ENCODE measurements at regions not wholly inside any gene's neighbourhood (a gene's known extent, or its start where the extent isn't known, plus 50 kb on each side); places are given as distances from the start of the nearest gene placed in this dataset.

DNA sequence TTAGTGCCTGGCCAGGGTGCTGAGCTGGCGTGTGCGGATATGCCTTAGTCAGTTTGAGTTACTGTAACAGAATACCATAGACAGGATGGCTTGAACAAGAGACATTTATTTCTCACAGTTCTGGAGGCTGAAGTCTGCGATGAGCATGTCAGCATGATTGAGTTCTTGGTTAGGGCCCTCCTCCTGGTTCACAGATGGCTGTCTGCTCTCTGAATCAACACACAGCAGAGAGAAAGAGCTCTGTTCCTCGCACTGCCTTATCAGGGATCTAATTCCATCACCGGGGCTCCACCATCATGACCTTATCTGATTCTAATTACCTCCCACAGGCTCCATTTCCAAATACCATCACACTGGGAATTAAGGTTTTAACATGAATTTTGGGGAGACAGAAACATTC lies 386.6 kb upstream of the DPH6 start:
- TF ChIP-seq SRF (IDR thresholded peaks at IDR 0.05; ENCODE audit: low read depth in 2 of 2, low read length in 2 of 2) (no peak), SREBF1 (IDR thresholded peaks at IDR 0.05; ENCODE audit: low read length) (no peak), CBFB (IDR thresholded peaks at IDR 0.05; ENCODE audit: low read depth) (no peak), POLR2A (IDR thresholded peaks at IDR 0.05; ENCODE audit: low read depth, low read length) (no peak), NR2F1 (conservative IDR thresholded peaks at IDR 0.05) (no peak), CBX3 (IDR thresholded peaks at IDR 0.05; ENCODE audit: borderline replicate concordance, low read depth) (no peak), RAD21 (IDR thresholded peaks at IDR 0.05; ENCODE audit: insufficient read depth, low read depth, low read length) (no peak), YBX1 (IDR thresholded peaks at IDR 0.05) (no peak), BMI1 (IDR thresholded peaks at IDR 0.05; ENCODE audit: borderline replicate concordance) (no peak), NR2C1 (IDR thresholded peaks at IDR 0.05) (no peak), SIN3A (IDR thresholded peaks at IDR 0.05; ENCODE audit: low read depth, low read length) (no peak)
- TF ChIP-seq, protein P1, sequence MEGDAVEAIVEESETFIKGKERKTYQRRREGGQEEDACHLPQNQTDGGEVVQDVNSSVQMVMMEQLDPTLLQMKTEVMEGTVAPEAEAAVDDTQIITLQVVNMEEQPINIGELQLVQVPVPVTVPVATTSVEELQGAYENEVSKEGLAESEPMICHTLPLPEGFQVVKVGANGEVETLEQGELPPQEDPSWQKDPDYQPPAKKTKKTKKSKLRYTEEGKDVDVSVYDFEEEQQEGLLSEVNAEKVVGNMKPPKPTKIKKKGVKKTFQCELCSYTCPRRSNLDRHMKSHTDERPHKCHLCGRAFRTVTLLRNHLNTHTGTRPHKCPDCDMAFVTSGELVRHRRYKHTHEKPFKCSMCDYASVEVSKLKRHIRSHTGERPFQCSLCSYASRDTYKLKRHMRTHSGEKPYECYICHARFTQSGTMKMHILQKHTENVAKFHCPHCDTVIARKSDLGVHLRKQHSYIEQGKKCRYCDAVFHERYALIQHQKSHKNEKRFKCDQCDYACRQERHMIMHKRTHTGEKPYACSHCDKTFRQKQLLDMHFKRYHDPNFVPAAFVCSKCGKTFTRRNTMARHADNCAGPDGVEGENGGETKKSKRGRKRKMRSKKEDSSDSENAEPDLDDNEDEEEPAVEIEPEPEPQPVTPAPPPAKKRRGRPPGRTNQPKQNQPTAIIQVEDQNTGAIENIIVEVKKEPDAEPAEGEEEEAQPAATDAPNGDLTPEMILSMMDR (IDR thresholded peaks at IDR 0.05 in 2 of 3, conservative IDR thresholded peaks at IDR 0.05 in 1 of 3; ENCODE audit: control insufficient read depth in 2 of 3, extremely low read depth in 1 of 3, insufficient read depth in 1 of 3, low read depth in 3 of 3, low read length in 3 of 3): no peak
- TF ChIP-seq, protein P2, sequence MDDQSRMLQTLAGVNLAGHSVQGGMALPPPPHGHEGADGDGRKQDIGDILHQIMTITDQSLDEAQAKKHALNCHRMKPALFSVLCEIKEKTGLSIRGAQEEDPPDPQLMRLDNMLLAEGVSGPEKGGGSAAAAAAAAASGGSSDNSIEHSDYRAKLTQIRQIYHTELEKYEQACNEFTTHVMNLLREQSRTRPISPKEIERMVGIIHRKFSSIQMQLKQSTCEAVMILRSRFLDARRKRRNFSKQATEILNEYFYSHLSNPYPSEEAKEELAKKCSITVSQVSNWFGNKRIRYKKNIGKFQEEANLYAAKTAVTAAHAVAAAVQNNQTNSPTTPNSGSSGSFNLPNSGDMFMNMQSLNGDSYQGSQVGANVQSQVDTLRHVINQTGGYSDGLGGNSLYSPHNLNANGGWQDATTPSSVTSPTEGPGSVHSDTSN (IDR thresholded peaks at IDR 0.05; ENCODE audit: insufficient replicate concordance, low read depth, low read length): no peak
- TF ChIP-seq, protein P3, sequence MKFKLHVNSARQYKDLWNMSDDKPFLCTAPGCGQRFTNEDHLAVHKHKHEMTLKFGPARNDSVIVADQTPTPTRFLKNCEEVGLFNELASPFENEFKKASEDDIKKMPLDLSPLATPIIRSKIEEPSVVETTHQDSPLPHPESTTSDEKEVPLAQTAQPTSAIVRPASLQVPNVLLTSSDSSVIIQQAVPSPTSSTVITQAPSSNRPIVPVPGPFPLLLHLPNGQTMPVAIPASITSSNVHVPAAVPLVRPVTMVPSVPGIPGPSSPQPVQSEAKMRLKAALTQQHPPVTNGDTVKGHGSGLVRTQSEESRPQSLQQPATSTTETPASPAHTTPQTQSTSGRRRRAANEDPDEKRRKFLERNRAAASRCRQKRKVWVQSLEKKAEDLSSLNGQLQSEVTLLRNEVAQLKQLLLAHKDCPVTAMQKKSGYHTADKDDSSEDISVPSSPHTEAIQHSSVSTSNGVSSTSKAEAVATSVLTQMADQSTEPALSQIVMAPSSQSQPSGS (IDR thresholded peaks at IDR 0.05; ENCODE audit: low read length): no peak

All from GM12878 (cell line).